ENCODE measurements at regions not wholly inside any gene's neighbourhood (a gene's known extent, or its start where the extent isn't known, plus 50 kb on each side); places are given as distances from the start of the nearest gene placed in this dataset.
"Not testable (repeated sequence)": the region's sequence is repeated elsewhere in the genome, so short reads cannot be mapped to it uniquely, and the experiment has no call there.

DNA sequence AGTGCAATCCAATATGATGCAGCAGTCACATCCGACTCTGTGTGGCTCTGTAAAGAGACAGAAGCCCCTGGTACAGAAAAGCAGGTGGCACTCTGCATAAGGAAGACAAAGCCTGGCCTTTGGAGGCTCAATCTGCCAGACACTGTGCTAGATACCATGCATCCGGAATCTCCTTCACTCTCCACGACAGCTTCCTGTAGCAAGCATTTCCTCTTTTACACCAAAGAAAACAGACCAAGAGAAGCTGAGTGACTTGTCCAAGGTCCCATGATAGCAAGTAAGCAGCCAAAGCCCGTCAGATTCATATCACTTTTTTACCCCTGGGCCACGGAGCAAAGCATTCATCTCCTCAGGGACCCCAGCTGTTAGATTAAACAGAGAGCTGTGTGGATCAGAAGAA is 64.2 kb upstream of the SMIM23 start:
- Histone ChIP-seq H3K4me3 (no peak overlapping the region), H3K9me3 (peaks cover 0 to 4% (median 3%) of the 10 kb centered on the region in 4 donors), H3K27ac (no peak overlapping the region), H3K4me1 (no peaks in the 10 kb centered on the region), H3K36me3 (no peaks in the 10 kb centered on the region), H3K27me3 (no peaks in the 10 kb centered on the region)
- TF ChIP-seq POLR2A (IDR thresholded peaks at IDR 0.05) (no peak), POLR2AphosphoS5 (IDR thresholded peaks at IDR 0.05) (no peak), EP300 (IDR thresholded peaks at IDR 0.05) (no peak)
- TF ChIP-seq, protein P1, sequence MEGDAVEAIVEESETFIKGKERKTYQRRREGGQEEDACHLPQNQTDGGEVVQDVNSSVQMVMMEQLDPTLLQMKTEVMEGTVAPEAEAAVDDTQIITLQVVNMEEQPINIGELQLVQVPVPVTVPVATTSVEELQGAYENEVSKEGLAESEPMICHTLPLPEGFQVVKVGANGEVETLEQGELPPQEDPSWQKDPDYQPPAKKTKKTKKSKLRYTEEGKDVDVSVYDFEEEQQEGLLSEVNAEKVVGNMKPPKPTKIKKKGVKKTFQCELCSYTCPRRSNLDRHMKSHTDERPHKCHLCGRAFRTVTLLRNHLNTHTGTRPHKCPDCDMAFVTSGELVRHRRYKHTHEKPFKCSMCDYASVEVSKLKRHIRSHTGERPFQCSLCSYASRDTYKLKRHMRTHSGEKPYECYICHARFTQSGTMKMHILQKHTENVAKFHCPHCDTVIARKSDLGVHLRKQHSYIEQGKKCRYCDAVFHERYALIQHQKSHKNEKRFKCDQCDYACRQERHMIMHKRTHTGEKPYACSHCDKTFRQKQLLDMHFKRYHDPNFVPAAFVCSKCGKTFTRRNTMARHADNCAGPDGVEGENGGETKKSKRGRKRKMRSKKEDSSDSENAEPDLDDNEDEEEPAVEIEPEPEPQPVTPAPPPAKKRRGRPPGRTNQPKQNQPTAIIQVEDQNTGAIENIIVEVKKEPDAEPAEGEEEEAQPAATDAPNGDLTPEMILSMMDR (IDR thresholded peaks at IDR 0.05): no peak
- ATAC-seq (ENCODE audit: low FRiP score in 2 of 2) (no peak), DNase-seq (no peak)
- 27 to 34% methylated on average over 5 of the region's 5 CpGs for WGBS, 2 donors

GRCh38 chr5:171724468-171725204 is 61.0 kb upstream of the SMIM23 start:
- DNase-seq (no peak), ATAC-seq (ENCODE audit: low FRiP score in 2 of 2) (peak in 1 of 2 donors; percentile 71)
- no peaks in the 10 kb centered on the region for H3K36me3 ChIP-seq
- no peaks in the 10 kb centered on the region for H3K27me3 ChIP-seq
- WGBS, 2 donors: 49 to 79% methylated on average over 15 of the region's 15 CpGs
- no peak overlapping the region for H3K4me3 ChIP-seq
- peaks cover 5 to 16% (median 13%) of the 10 kb centered on the region in 4 donors for H3K9me3 ChIP-seq
- TF ChIP-seq POLR2A (IDR thresholded peaks at IDR 0.05): no peak
- no peak for TF ChIP-seq POLR2AphosphoS5 (IDR thresholded peaks at IDR 0.05)
- TF ChIP-seq, protein P1 (IDR thresholded peaks at IDR 0.05): no peak
- TF ChIP-seq EP300 (IDR thresholded peaks at IDR 0.05): no peak
- H3K4me1 ChIP-seq: no peaks in the 10 kb centered on the region
- no peak overlapping the region for H3K27ac ChIP-seq

GRCh38 chr5:171725205-171725601 is 60.4 kb upstream of the SMIM23 start:
- ATAC-seq (ENCODE audit: low FRiP score in 2 of 2) (peak in 1 of 2 donors; percentile 42), DNase-seq (no peak)
- Histone ChIP-seq H3K4me1 (no peaks in the 10 kb centered on the region), H3K36me3 (no peaks in the 10 kb centered on the region), H3K9me3 (peaks cover 5 to 16% (median 13%) of the 10 kb centered on the region in 4 donors), H3K27me3 (no peaks in the 10 kb centered on the region), H3K27ac (no peak overlapping the region), H3K4me3 (no peak overlapping the region)
- TF ChIP-seq, protein P1 (IDR thresholded peaks at IDR 0.05): no peak
- TF ChIP-seq POLR2A (IDR thresholded peaks at IDR 0.05) (no peak), POLR2AphosphoS5 (IDR thresholded peaks at IDR 0.05) (no peak), EP300 (IDR thresholded peaks at IDR 0.05) (no peak)
- 60 to 70% methylated on average over 3 of the region's 3 CpGs for WGBS, 2 donors

DNA sequence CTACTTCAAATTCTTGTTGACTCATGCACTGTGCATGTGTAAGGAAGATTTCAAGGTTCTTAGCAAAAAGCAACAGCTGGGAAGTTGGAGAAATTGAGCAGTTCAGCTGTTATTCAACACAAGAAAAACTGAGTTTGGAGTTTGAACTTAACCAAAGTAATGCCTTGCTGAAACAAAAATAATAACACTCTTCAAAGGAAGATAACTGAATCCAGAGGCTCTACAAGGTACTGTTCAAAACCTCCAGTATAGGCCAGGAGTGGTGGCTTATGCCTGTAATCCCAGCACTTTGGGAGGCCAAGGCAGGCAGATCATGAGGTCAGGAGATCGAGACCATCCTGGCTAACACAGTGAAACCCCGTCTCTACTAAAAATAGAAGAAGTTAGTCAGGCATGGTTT is 58.8 kb upstream of the SMIM23 start:
- ATAC-seq (ENCODE audit: low FRiP score in 2 of 2); H3K27ac ChIP-seq; DNase-seq; H3K36me3 ChIP-seq; H3K4me3 ChIP-seq; H3K27me3 ChIP-seq; H3K4me1 ChIP-seq: not testable (repeated sequence)
- 89 to 92% methylated on average over 2 of the region's 2 CpGs for WGBS, 2 donors
- H3K9me3 ChIP-seq: peaks cover 5 to 16% (median 13%) of the 10 kb centered on the region in 4 donors

DNA sequence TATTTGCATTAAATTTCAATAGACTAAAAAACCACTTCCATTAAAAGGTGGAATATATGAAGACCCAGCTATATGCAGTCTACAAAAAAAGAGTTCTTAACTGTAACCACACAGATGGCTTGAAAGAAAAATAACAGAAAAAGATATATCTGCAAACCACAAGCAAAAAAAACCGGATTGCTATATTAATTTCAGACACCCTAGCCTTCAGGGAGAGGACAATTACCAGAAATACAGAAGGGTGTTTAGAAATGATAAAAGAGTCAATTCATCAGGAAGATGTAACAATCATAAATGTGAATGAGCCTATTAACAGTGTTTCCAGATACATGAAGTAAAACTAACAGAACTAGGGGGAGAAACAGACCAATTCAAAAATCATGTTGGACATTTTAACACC is 56.9 kb upstream of the SMIM23 start:
- Histone ChIP-seq H3K4me3 (no peak overlapping the region), H3K36me3 (no peaks in the 10 kb centered on the region), H3K27me3 (no peaks in the 10 kb centered on the region), H3K4me1 (no peaks in the 10 kb centered on the region), H3K27ac (no peak overlapping the region), H3K9me3 (peaks cover 5 to 16% (median 13%) of the 10 kb centered on the region in 4 donors)
- no peak for ATAC-seq (ENCODE audit: low FRiP score in 2 of 2)
- TF ChIP-seq POLR2AphosphoS5 (IDR thresholded peaks at IDR 0.05): no peak
- no peak for TF ChIP-seq POLR2A (IDR thresholded peaks at IDR 0.05)
- no peak for TF ChIP-seq EP300 (IDR thresholded peaks at IDR 0.05)
- TF ChIP-seq, protein P1 (IDR thresholded peaks at IDR 0.05): no peak
- 75 to 76% methylated on average over 1 of the region's 1 CpG for WGBS, 2 donors
- DNase-seq: no peak
